SK-N-SH (cell line): ENCODE measurements at regions not wholly inside any gene's neighbourhood (a gene's known extent, or its start where the extent isn't known, plus 50 kb on each side); places are given as distances from the start of the nearest gene placed in this dataset.

ENCODE experiments used
- CTCF ChIA-PET: fragments of 300-600, 350-600 bp; formaldehyde crosslinking; extraction: SDS; loops from one replicate; lab custom pipeline; 2021; lab: Yijun Ruan, JAX
- POLR2A ChIA-PET: fragments of 350-600 bp; sonication (Branson Sonifier 250); formaldehyde crosslinking; extraction: SDS; loops from one replicate; lab custom pipeline; 2020; ENCODE audit warnings: antibody characterized with exemption, inconsistent platforms; lab: Yijun Ruan, JAX
- DNase-seq: peaks from one replicate; pipeline ENCODE4 v3.0.0; 2012
- H2AFZ ChIP-seq: fragments of 200-600 bp; sonication (generic); 2 replicates; pipeline ENCODE4 v1.8.1; 2016; ENCODE audit warnings: antibody characterized with exemption, mild to moderate bottlenecking, low read depth
- H3F3A ChIP-seq: fragments of 200-600 bp; sonication (generic); replicated peaks from 2 replicates; pipeline ENCODE3; 2016; ENCODE audit warnings: antibody characterized with exemption, mild to moderate bottlenecking; ENCODE audit not compliant: insufficient read depth
- H3K27ac ChIP-seq, 2 experiments: fragments of 200-500 bp in 1 of 2; fragments of 200-600 bp in 1 of 2; sonication (Bioruptor generic) in 1 of 2; sonication (generic), shearing (Covaris generic) in 1 of 2; 2 replicates each; pipeline versions ENCODE4 v1.5.1 to v1.6.1; 2014 to 2016; ENCODE audit warnings: low read depth in 2 of 2, inconsistent platforms in 1 of 2, low read length in 1 of 2, mild to moderate bottlenecking in 1 of 2, mixed read lengths in 1 of 2
- H3K27me3 ChIP-seq: fragments of 200-600 bp; sonication (generic), shearing (Covaris generic); 2 replicates; pipeline ENCODE4 v1.6.1; 2016; ENCODE audit warnings: mixed run types; ENCODE audit not compliant: insufficient read depth
- H3K36me3 ChIP-seq, 2 experiments: fragments of 200-500 bp in 1 of 2; fragments of 200-600 bp in 1 of 2; sonication (Bioruptor generic) in 1 of 2; sonication (generic) in 1 of 2; replicated peaks in 1 of 2; 2 replicates each; pipeline versions ENCODE3 to v1.5.1; 2014 to 2016; ENCODE audit warnings: low read length in 1 of 2, mild to moderate bottlenecking in 1 of 2; ENCODE audit not compliant: insufficient read depth in 2 of 2, control insufficient read depth in 1 of 2
- H3K4me1 ChIP-seq, 2 experiments: fragments of 200-500 bp in 1 of 2; fragments of 200-600 bp in 1 of 2; sonication (Bioruptor generic) in 1 of 2; sonication (generic), shearing (Covaris generic) in 1 of 2; 2 replicates each; pipeline versions ENCODE4 v1.5.1 to v1.6.1; 2014 to 2016; ENCODE audit warnings: low read depth in 1 of 2, low read length in 1 of 2, mixed run types in 1 of 2; ENCODE audit not compliant: insufficient read depth in 2 of 2, control insufficient read depth in 1 of 2
- H3K4me2 ChIP-seq: fragments of 200-600 bp; sonication (generic), shearing (Covaris generic); 2 replicates; pipeline ENCODE4 v1.6.1; 2017; ENCODE audit warnings: mixed run types
- H3K4me3 ChIP-seq, 2 experiments: fragments of 200-500 bp in 1 of 2; fragments of 200-600 bp in 1 of 2; sonication (Bioruptor generic) in 1 of 2; sonication (generic), shearing (Covaris generic) in 1 of 2; 2 replicates each; pipeline versions ENCODE4 v1.5.1 to v1.8.1; 2014 to 2016; ENCODE audit warnings: low read depth in 2 of 2, inconsistent platforms in 1 of 2, low read length in 1 of 2, mild to moderate bottlenecking in 1 of 2, mixed read lengths in 1 of 2, moderate library complexity in 1 of 2
- H3K79me2 ChIP-seq: fragments of 200-600 bp; sonication (generic); 2 replicates; pipeline ENCODE4 v1.8.1; 2017; ENCODE audit warnings: mild to moderate bottlenecking; ENCODE audit not compliant: insufficient read depth
- H3K9ac ChIP-seq: fragments of 200-600 bp; sonication (generic); 2 replicates; pipeline ENCODE4 v1.6.1; 2017; ENCODE audit warnings: mixed run types
- H3K9me2 ChIP-seq: fragments of 200-600 bp; sonication (generic); 2 replicates; pipeline ENCODE4 v1.6.1; 2017; ENCODE audit warnings: mixed run types
- H3K9me3 ChIP-seq: fragments of 200-600 bp; sonication (generic); 2 replicates; pipeline ENCODE4 v1.6.1; 2017; ENCODE audit warnings: mixed run types, mild to moderate bottlenecking, moderate library complexity
- H4K20me1 ChIP-seq: fragments of 200-600 bp; sonication (generic); 2 replicates; pipeline ENCODE4 v1.6.1; 2017; ENCODE audit warnings: mild to moderate bottlenecking, mixed run types; ENCODE audit not compliant: insufficient read depth
- ELF1 ChIP-seq: IDR thresholded peaks from 2 replicates; pipeline ENCODE4 v1.4.0; 2012
- EZH2phosphoT487 ChIP-seq: fragments of 200-600 bp; sonication (generic); IDR thresholded peaks from 2 replicates; pipeline ENCODE4 v1.6.1; 2017; ENCODE audit warnings: low read depth, mixed run types, mild to moderate bottlenecking, antibody characterized with exemption, moderate library complexity, borderline replicate concordance
- FOSL2 ChIP-seq: IDR thresholded peaks from 2 replicates; pipeline ENCODE4 v1.4.0; 2012; ENCODE audit warnings: low read depth, mild to moderate bottlenecking, moderate library complexity, borderline replicate concordance
- GABPA ChIP-seq: IDR thresholded peaks from 2 replicates; pipeline ENCODE4 v1.4.0; 2012; ENCODE audit warnings: low read depth, mild to moderate bottlenecking
- JUND ChIP-seq: IDR thresholded peaks from 2 replicates; pipeline ENCODE4 v1.4.0; 2012
- MEF2A ChIP-seq: IDR thresholded peaks from 2 replicates; pipeline ENCODE4 v1.4.0; 2012; ENCODE audit warnings: low read depth, borderline replicate concordance
- NFIC ChIP-seq: IDR thresholded peaks from 2 replicates; pipeline ENCODE4 v1.4.0; 2012; ENCODE audit warnings: borderline replicate concordance
- NRF1 ChIP-seq: IDR thresholded peaks from 2 replicates; pipeline ENCODE4 v1.6.1; 2012; ENCODE audit warnings: low read depth, mild to moderate bottlenecking, low read length
- RAD21 ChIP-seq: IDR thresholded peaks from 2 replicates; pipeline ENCODE4 v1.6.1; 2012; ENCODE audit warnings: mild to moderate bottlenecking, low read length
- RCOR1 ChIP-seq: fragments of 150-350 bp; IDR thresholded peaks from 2 replicates; pipeline ENCODE4 v1.6.1; 2017; ENCODE audit warnings: antibody characterized with exemption, low read length
- RFX5 ChIP-seq: IDR thresholded peaks from 2 replicates; pipeline ENCODE4 v1.6.1; 2012; ENCODE audit warnings: mild to moderate bottlenecking, improper control_type of control experiment, low read length
- SIN3A ChIP-seq: IDR thresholded peaks from 2 replicates; pipeline ENCODE4 v1.6.1; 2012; ENCODE audit warnings: low read depth, mild to moderate bottlenecking, low read length, moderate library complexity, borderline replicate concordance
- SMC3 ChIP-seq: IDR thresholded peaks from 2 replicates; pipeline ENCODE4 v1.6.1; 2012; ENCODE audit warnings: low read depth, low read length, improper control_type of control experiment
- TAF1 ChIP-seq: IDR thresholded peaks from 2 replicates; pipeline ENCODE4 v1.6.1; 2012; ENCODE audit warnings: low read depth, mild to moderate bottlenecking, low read length, moderate library complexity, borderline replicate concordance
- TEAD4 ChIP-seq: IDR thresholded peaks from 2 replicates; pipeline ENCODE4 v1.4.0; 2012; ENCODE audit warnings: mild to moderate bottlenecking, borderline replicate concordance; ENCODE audit not compliant: insufficient read depth
- YY1 ChIP-seq: IDR thresholded peaks from 2 replicates; pipeline ENCODE4 v1.4.0; 2012; ENCODE audit warnings: low read depth, mild to moderate bottlenecking
- WGBS: methylation state at CpG from one replicate; pipeline ENCODE4 v1.1.6; 2017; ENCODE audit warnings: low lambda C conversion rate; 5-methylcytosine and 5-hydroxymethylcytosine counted together
- TF ChIP-seq, protein P1 (sequence below): fragments of 200-600 bp; sonication (generic); IDR thresholded peaks from 2 replicates; pipeline ENCODE4 v1.6.1; 2017; ENCODE audit warnings: antibody characterized with exemption, mild to moderate bottlenecking, moderate library complexity
- TF ChIP-seq, protein P2 (sequence below): IDR thresholded peaks from 2 replicates; pipeline ENCODE4 v1.4.0; 2012; ENCODE audit warnings: low read depth, borderline replicate concordance
- TF ChIP-seq, protein P3 (sequence below): IDR thresholded peaks from 2 replicates; pipeline ENCODE4 v1.4.0; 2012; ENCODE audit warnings: low read depth
- TF ChIP-seq, protein P4 (sequence below): fragments of 150-350 bp; IDR thresholded peaks from 2 replicates; pipeline ENCODE4 v1.6.1; 2016; ENCODE audit warnings: mild to moderate bottlenecking, low read depth, low read length

DNA sequence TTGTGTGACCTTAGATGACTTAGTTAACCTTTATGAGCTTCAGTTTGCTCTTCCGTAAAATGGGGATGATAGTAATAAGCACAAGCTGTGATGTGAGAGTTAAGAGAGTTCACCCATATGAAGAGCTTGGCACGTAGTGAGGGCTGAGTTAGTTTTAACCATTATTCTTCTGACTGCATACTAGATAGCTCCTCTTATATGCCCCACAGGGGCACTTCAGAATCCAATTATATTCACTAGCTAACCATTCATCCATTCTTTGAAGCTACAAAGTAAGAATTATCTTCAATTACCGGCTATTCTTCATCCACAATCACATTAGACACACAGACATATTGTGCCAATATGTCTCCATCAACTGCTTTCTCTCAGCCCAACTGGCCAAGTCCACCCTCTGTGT lies 159.0 kb upstream of the STT3B start:
- Histone ChIP-seq H3K9me2 (no peaks in the 10 kb centered on the region), H3K9me3 (no peaks in the 10 kb centered on the region), H3K27ac (no peak overlapping the region), H3K4me3 (no peak overlapping the region), H4K20me1 (no peaks in the 10 kb centered on the region), H3K36me3 (no peaks in the 10 kb centered on the region), H3F3A (no peaks in the 10 kb centered on the region), H3K27me3 (no peaks in the 10 kb centered on the region), H3K4me2 (no peak overlapping the region), H3K9ac (no peak overlapping the region), H3K4me1 (no peaks in the 10 kb centered on the region; a peak in 1 of 4 replicates), H3K79me2 (no peaks in the 10 kb centered on the region), H2AFZ (no peak overlapping the region)
- POLR2A ChIA-PET, result no interaction called here
- WGBS, result 52% methylated on average over 3 of the region's 3 CpGs
- TF ChIP-seq TAF1 (no peak), EZH2phosphoT487 (no peak), GABPA (no peak), RFX5 (no peak), ELF1 (no peak), RAD21 (no peak), TEAD4 (no peak), NFIC (no peak), SIN3A (no peak)
- TF ChIP-seq, protein P1, sequence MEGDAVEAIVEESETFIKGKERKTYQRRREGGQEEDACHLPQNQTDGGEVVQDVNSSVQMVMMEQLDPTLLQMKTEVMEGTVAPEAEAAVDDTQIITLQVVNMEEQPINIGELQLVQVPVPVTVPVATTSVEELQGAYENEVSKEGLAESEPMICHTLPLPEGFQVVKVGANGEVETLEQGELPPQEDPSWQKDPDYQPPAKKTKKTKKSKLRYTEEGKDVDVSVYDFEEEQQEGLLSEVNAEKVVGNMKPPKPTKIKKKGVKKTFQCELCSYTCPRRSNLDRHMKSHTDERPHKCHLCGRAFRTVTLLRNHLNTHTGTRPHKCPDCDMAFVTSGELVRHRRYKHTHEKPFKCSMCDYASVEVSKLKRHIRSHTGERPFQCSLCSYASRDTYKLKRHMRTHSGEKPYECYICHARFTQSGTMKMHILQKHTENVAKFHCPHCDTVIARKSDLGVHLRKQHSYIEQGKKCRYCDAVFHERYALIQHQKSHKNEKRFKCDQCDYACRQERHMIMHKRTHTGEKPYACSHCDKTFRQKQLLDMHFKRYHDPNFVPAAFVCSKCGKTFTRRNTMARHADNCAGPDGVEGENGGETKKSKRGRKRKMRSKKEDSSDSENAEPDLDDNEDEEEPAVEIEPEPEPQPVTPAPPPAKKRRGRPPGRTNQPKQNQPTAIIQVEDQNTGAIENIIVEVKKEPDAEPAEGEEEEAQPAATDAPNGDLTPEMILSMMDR, result no peak
- TF ChIP-seq, protein P2, sequence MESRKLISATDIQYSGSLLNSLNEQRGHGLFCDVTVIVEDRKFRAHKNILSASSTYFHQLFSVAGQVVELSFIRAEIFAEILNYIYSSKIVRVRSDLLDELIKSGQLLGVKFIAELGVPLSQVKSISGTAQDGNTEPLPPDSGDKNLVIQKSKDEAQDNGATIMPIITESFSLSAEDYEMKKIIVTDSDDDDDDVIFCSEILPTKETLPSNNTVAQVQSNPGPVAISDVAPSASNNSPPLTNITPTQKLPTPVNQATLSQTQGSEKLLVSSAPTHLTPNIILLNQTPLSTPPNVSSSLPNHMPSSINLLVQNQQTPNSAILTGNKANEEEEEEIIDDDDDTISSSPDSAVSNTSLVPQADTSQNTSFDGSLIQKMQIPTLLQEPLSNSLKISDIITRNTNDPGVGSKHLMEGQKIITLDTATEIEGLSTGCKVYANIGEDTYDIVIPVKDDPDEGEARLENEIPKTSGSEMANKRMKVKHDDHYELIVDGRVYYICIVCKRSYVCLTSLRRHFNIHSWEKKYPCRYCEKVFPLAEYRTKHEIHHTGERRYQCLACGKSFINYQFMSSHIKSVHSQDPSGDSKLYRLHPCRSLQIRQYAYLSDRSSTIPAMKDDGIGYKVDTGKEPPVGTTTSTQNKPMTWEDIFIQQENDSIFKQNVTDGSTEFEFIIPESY, result no peak
- CTCF ChIA-PET, result no interaction called here
- no peak for DNase-seq

DNA sequence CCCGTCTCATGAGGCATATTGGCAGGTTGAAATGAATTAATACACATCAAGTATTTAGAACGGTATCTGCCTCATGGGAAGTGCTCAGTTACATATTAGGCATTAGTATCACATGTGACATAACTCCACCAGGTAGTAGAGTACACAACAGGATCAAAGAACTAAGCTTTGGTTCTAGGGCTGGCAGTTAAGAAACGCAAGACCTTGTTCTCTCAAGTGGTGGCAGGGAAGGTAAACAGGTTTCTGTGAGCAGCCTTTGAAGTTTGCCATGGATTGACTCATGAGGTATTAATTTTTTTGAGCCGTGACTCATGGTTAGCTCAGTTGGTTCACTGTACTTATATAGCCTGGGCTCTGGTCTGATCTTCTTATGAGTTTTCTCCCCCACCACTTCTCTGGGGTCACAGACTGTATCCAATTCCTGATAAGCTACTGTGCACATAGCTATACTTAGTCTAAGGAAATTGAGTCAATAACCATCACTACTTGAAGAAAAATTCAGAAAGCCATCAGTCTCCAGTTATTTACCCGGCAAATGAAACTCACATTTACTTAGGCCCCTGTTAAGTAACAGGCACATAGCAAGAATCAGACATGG lies 155.6 kb upstream of the STT3B start:
- no peak for DNase-seq
- 51% methylated on average over 5 of the region's 5 CpGs for WGBS
- no peak overlapping the region for H3K9ac ChIP-seq
- no peak overlapping the region for H3K4me2 ChIP-seq
- H3K9me3 ChIP-seq, result no peaks in the 10 kb centered on the region
- no peaks in the 10 kb centered on the region for H4K20me1 ChIP-seq
- ChIA-PET POLR2A (no interaction called here), CTCF (no interaction called here)
- TF ChIP-seq, protein P2, result no peak
- no peak for TF ChIP-seq RCOR1
- no peak for TF ChIP-seq TEAD4
- TF ChIP-seq NRF1, result no peak
- no peak for TF ChIP-seq SMC3
- TF ChIP-seq FOSL2, result peak; percentile 42; the same call in 1 of the 2 replicates
- TF ChIP-seq, protein P3, sequence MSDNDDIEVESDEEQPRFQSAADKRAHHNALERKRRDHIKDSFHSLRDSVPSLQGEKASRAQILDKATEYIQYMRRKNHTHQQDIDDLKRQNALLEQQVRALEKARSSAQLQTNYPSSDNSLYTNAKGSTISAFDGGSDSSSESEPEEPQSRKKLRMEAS, result no peak
- TF ChIP-seq JUND, result peak; percentile 15; the same call in 1 of the 2 replicates
- no peak for TF ChIP-seq YY1
- TF ChIP-seq, protein P4, sequence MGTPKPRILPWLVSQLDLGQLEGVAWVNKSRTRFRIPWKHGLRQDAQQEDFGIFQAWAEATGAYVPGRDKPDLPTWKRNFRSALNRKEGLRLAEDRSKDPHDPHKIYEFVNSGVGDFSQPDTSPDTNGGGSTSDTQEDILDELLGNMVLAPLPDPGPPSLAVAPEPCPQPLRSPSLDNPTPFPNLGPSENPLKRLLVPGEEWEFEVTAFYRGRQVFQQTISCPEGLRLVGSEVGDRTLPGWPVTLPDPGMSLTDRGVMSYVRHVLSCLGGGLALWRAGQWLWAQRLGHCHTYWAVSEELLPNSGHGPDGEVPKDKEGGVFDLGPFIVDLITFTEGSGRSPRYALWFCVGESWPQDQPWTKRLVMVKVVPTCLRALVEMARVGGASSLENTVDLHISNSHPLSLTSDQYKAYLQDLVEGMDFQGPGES, result no peak
- TF ChIP-seq MEF2A, result no peak
- TF ChIP-seq ELF1, result no peak
- no peaks in the 10 kb centered on the region; a peak in 1 of 4 replicates for H3K4me1 ChIP-seq
- no peaks in the 10 kb centered on the region for H3K36me3 ChIP-seq
- no peaks in the 10 kb centered on the region for H3K9me2 ChIP-seq
- no peak overlapping the region for H3K4me3 ChIP-seq
- H2AFZ ChIP-seq, result no peak overlapping the region
- no peaks in the 10 kb centered on the region for H3K79me2 ChIP-seq
- H3F3A ChIP-seq, result no peaks in the 10 kb centered on the region
- no peak overlapping the region for H3K27ac ChIP-seq
- H3K27me3 ChIP-seq, result no peaks in the 10 kb centered on the region
